Breast epithelium (tissue), 4 donors: ENCODE measurements at regions not wholly inside any gene's neighbourhood (a gene's known extent, or its start where the extent isn't known, plus 50 kb on each side); places are given as distances from the start of the nearest gene placed in this dataset.

Experiments used
- DNase-seq, 2 donors: peaks; one replicate each; pipeline ENCODE4 v3.0.0-alpha.2; 2019; ENCODE audit warnings: low spot score in 2 of 2
- H3K27ac ChIP-seq, 2 donors: fragments of 200-600 bp; sonication (generic) in 1 of 2; one replicate each; pipeline ENCODE4 v1.5.1; 2016 to 2019; ENCODE audit warnings: mild to moderate bottlenecking in 1 of 2
- H3K27me3 ChIP-seq, 2 donors: fragments of 200-600 bp; sonication (generic) in 1 of 2; one replicate each; pipeline versions ENCODE4 v1.5.1 to v1.6.0; 2017 to 2019; ENCODE audit warnings: control low read depth in 1 of 2, mild to moderate bottlenecking in 1 of 2
- H3K36me3 ChIP-seq: fragments of 200-600 bp; one replicate; pipeline ENCODE4 v1.5.1; 2019
- H3K4me1 ChIP-seq, 2 donors: fragments of 200-600 bp; sonication (generic); one replicate each; pipeline ENCODE4 v1.5.1; 2016 to 2019; ENCODE audit warnings: control low read depth in 1 of 2
- H3K4me3 ChIP-seq, 3 donors: fragments of 200-600 bp; sonication (generic); 1 replicate in 2 of 3; 2 replicates in 1 of 3; pipeline ENCODE4 v1.5.1; 2016 to 2019; ENCODE audit warnings: mild to moderate bottlenecking in 3 of 3, moderate library complexity in 2 of 3
- H3K9me3 ChIP-seq, 2 donors: fragments of 200-600 bp; sonication (generic) in 1 of 2; one replicate each; pipeline ENCODE4 v1.5.1; 2016 to 2019; ENCODE audit warnings: control low read depth in 1 of 2
- CTCF ChIP-seq, 3 donors: fragments of 450-650 bp; IDR thresholded peaks; one replicate each; pipeline ENCODE4 v1.5.1; 2016 to 2017; ENCODE audit warnings: antibody characterized with exemption in 3 of 3, mild to moderate bottlenecking in 3 of 3, moderate library complexity in 3 of 3
- POLR2A ChIP-seq: fragments of 450-650 bp; IDR thresholded peaks from one replicate; pipeline ENCODE4 v1.6.1; 2016; ENCODE audit warnings: antibody characterized with exemption, mild to moderate bottlenecking, moderate library complexity
- POLR2AphosphoS5 ChIP-seq, 3 donors: sonication (generic); formaldehyde crosslinking; IDR thresholded peaks; one replicate each; pipeline ENCODE4 v1.6.1; 2017; ENCODE audit warnings: antibody characterized with exemption in 3 of 3
- intact Hi-C: fragments of 100-400 bp; cut with DNase I; formaldehyde crosslinking; loops from one replicate; pipeline ENCODE4 v1.15.1; 2023; ENCODE audit warnings: low total_unique reads

- intact Hi-C loops, result no loop called here
- no peaks in the 10 kb centered on the region for H3K27me3 ChIP-seq
- no peak overlapping the region for H3K27ac ChIP-seq
- no peaks in the 10 kb centered on the region for H3K36me3 ChIP-seq
- DNase-seq, result no peak
- no peak overlapping the region for H3K4me3 ChIP-seq
- no peaks in the 10 kb centered on the region for H3K9me3 ChIP-seq
- H3K4me1 ChIP-seq, result no peaks in the 10 kb centered on the region
- no peak for TF ChIP-seq CTCF (IDR thresholded peaks at IDR 0.05)
- no peak for TF ChIP-seq POLR2A
- TF ChIP-seq POLR2AphosphoS5 (IDR thresholded peaks at IDR 0.05), result no peak
These were observed 59.1 kb upstream of the JUN start for GRCh38 chr1:58842941-58843340.

- Histone ChIP-seq H3K27ac (no peak overlapping the region), H3K9me3 (no peaks in the 10 kb centered on the region), H3K4me3 (no peak overlapping the region), H3K27me3 (no peaks in the 10 kb centered on the region), H3K36me3 (no peaks in the 10 kb centered on the region), H3K4me1 (no peaks in the 10 kb centered on the region)
- no peak for TF ChIP-seq CTCF (IDR thresholded peaks at IDR 0.05)
- no peak for TF ChIP-seq POLR2A
- DNase-seq, result no peak
- intact Hi-C loops, result no loop called here
These were observed 60.3 kb upstream of the JUN start for GRCh38 chr1:58844176-58844575.

- no peaks in the 10 kb centered on the region for H3K9me3 ChIP-seq
- intact Hi-C loops, result no loop called here
- TF ChIP-seq POLR2AphosphoS5 (IDR thresholded peaks at IDR 0.05) (no peak), CTCF (IDR thresholded peaks at IDR 0.05) (no peak), POLR2A (no peak)
- no peak for DNase-seq
- H3K4me1 ChIP-seq, result no peaks in the 10 kb centered on the region
- H3K27ac ChIP-seq, result no peak overlapping the region
- H3K4me3 ChIP-seq, result no peak overlapping the region
- H3K27me3 ChIP-seq, result no peaks in the 10 kb centered on the region
- H3K36me3 ChIP-seq, result no peaks in the 10 kb centered on the region
These were observed 62.1 kb upstream of the JUN start for GRCh38 chr1:58845942-58846341.

- H3K9me3 ChIP-seq, result no peaks in the 10 kb centered on the region
- intact Hi-C loops, result no loop called here
- TF ChIP-seq POLR2A (no peak), POLR2AphosphoS5 (IDR thresholded peaks at IDR 0.05) (peak in 1 of 3 donors; percentile 38), CTCF (IDR thresholded peaks at IDR 0.05) (no peak)
- H3K27ac ChIP-seq, result peak overlapping the region; percentile 3 to 64
- DNase-seq, result peak; percentile 45 to 51
- H3K27me3 ChIP-seq, result no peaks in the 10 kb centered on the region
- H3K4me1 ChIP-seq, result no peaks in the 10 kb centered on the region
- H3K4me3 ChIP-seq, result no peak overlapping the region
- no peaks in the 10 kb centered on the region for H3K36me3 ChIP-seq
These were observed 65.1 kb upstream of the JUN start for GRCh38 chr1:58848818-58849411.

GRCh38 chr1:58849551-58849950 lies 65.7 kb upstream of the JUN start:
- no peak for TF ChIP-seq POLR2AphosphoS5 (IDR thresholded peaks at IDR 0.05)
- TF ChIP-seq CTCF (IDR thresholded peaks at IDR 0.05), result no peak
- no peak for TF ChIP-seq POLR2A
- Histone ChIP-seq H3K4me1 (no peaks in the 10 kb centered on the region), H3K9me3 (no peaks in the 10 kb centered on the region), H3K27ac (peak overlapping the region; percentile 3 to 64), H3K27me3 (no peaks in the 10 kb centered on the region), H3K4me3 (no peak overlapping the region), H3K36me3 (no peaks in the 10 kb centered on the region)
- intact Hi-C loops, result no loop called here
- no peak for DNase-seq
